Trophoblast cell (in vitro differentiated cells and primary cell): ENCODE measurements at regions not wholly inside any gene's neighbourhood (a gene's known extent, or its start where the extent isn't known, plus 50 kb on each side); places are given as distances from the start of the nearest gene placed in this dataset.

Source experiments
- DNase-seq, 2 donors: peaks; one replicate each; pipeline ENCODE4 v3.0.0-alpha.2; 2016
- H2AFZ ChIP-seq: 2 replicates; pipeline ENCODE4 v1.6.1; 2013; ENCODE audit warnings: low read length, moderate library complexity, mild to moderate bottlenecking; ENCODE audit not compliant: insufficient read depth, poor library complexity
- H2AK5ac ChIP-seq: 2 replicates; pipeline ENCODE4 v1.6.1; 2013; ENCODE audit warnings: mild to moderate bottlenecking, low read length
- H2BK120ac ChIP-seq: 2 replicates; pipeline ENCODE4 v1.6.1; 2013; ENCODE audit warnings: low read length, mild to moderate bottlenecking, moderate library complexity; ENCODE audit not compliant: insufficient read depth, poor library complexity
- H2BK12ac ChIP-seq: 2 replicates; pipeline ENCODE4 v1.6.1; 2013; ENCODE audit warnings: mild to moderate bottlenecking, low read length, moderate library complexity
- H2BK5ac ChIP-seq: 2 replicates; pipeline ENCODE4 v1.6.1; 2013; ENCODE audit warnings: low read length, low read depth, moderate library complexity, mild to moderate bottlenecking; ENCODE audit not compliant: poor library complexity
- H3K14ac ChIP-seq: 2 replicates; pipeline ENCODE4 v1.6.1; 2013; ENCODE audit warnings: mild to moderate bottlenecking, low read length
- H3K18ac ChIP-seq: 2 replicates; pipeline ENCODE4 v1.6.1; 2013; ENCODE audit warnings: mild to moderate bottlenecking, low read length
- H3K23ac ChIP-seq: 2 replicates; pipeline ENCODE4 v1.6.1; 2013; ENCODE audit warnings: low read length
- H3K27ac ChIP-seq: 2 replicates; pipeline ENCODE4 v1.5.1; 2013; ENCODE audit warnings: low read depth, mild to moderate bottlenecking, inconsistent platforms, low read length, moderate library complexity
- H3K27me3 ChIP-seq: 2 replicates; pipeline ENCODE4 v1.6.1; 2013; ENCODE audit warnings: inconsistent platforms, mild to moderate bottlenecking, low read length, moderate library complexity; ENCODE audit not compliant: insufficient read depth
- H3K36me3 ChIP-seq, 2 experiments: 1 replicate in 1 of 2; 2 replicates in 1 of 2; pipeline ENCODE4 v1.6.1; 2013; ENCODE audit warnings: low read length in 2 of 2, mild to moderate bottlenecking in 2 of 2, moderate library complexity in 1 of 2; ENCODE audit not compliant: insufficient read depth in 2 of 2, control insufficient read depth in 1 of 2
- H3K4ac ChIP-seq: 2 replicates; pipeline ENCODE4 v1.6.1; 2013; ENCODE audit warnings: low read depth, mild to moderate bottlenecking, low read length, moderate library complexity
- H3K4me1 ChIP-seq, 2 experiments: 1 replicate in 1 of 2; 2 replicates in 1 of 2; pipeline ENCODE4 v1.6.1; 2013; ENCODE audit warnings: low read length in 2 of 2, mild to moderate bottlenecking in 2 of 2, moderate library complexity in 1 of 2; ENCODE audit not compliant: insufficient read depth in 2 of 2, control insufficient read depth in 1 of 2
- H3K4me2 ChIP-seq: 2 replicates; pipeline ENCODE4 v1.6.1; 2013; ENCODE audit warnings: inconsistent platforms, mild to moderate bottlenecking, low read length, moderate library complexity
- H3K4me3 ChIP-seq: 2 replicates; pipeline ENCODE4 v1.5.1; 2013; ENCODE audit warnings: mild to moderate bottlenecking, low read depth, low read length, inconsistent platforms
- H3K79me1 ChIP-seq: one replicate; pipeline ENCODE4 v1.6.1; 2013; ENCODE audit warnings: low read length
- H3K79me2 ChIP-seq: 2 replicates; pipeline ENCODE4 v1.6.1; 2013; ENCODE audit warnings: low read length, mild to moderate bottlenecking; ENCODE audit not compliant: control insufficient read depth, insufficient read depth, poor library complexity
- H3K9ac ChIP-seq: 2 replicates; pipeline ENCODE4 v1.6.1; 2013; ENCODE audit warnings: mild to moderate bottlenecking, low read length
- H3K9me3 ChIP-seq: 2 replicates; pipeline ENCODE4 v1.6.1; 2013; ENCODE audit warnings: low read depth, mild to moderate bottlenecking, control low read depth, inconsistent platforms, low read length; ENCODE audit not compliant: insufficient read depth
- H4K12ac ChIP-seq: 2 replicates; pipeline ENCODE4 v1.6.1; 2013; ENCODE audit warnings: low read depth, mild to moderate bottlenecking, low read length, moderate library complexity
- H4K8ac ChIP-seq: 2 replicates; pipeline ENCODE4 v1.6.1; 2013; ENCODE audit warnings: low read depth, mild to moderate bottlenecking, low read length, moderate library complexity
- H4K91ac ChIP-seq: one replicate; pipeline ENCODE4 v1.6.1; 2013; ENCODE audit warnings: low read depth, mild to moderate bottlenecking, low read length, moderate library complexity
- WGBS: extraction: QIAGEN DNeasy Blood & Tissue Kit; methylation state at CpG from one replicate; pipeline ENCODE4 v1.1.7; 2013; ENCODE audit warnings: missing lambda C conversion rate; ENCODE audit not compliant: insufficient read length, insufficient coverage; ENCODE audit errors: extremely low coverage; 5-methylcytosine and 5-hydroxymethylcytosine counted together

DNA sequence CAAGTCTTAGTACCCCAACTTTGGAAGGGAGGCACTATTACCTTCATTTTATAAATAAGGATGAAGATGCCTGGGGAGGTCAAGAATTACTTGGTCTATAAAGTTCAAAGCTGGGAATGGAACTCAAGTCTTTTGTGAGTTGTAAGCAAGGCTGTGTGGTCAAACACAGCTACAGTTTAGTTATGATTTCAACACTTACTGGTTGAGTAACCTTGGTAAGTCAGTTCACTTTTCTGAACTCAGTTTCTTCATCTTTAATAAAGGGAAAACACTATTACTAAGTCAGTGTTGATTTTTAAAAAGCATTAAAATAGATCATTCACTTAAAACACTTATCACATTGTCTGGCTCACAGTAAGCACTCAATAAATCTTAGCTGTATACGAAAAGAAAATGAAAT, 200.4 kb upstream of the ADAMTS9 start:
- Histone ChIP-seq H3K4me3 (no peak overlapping the region), H2BK5ac (no peak overlapping the region), H3K18ac (no peak overlapping the region), H4K12ac (no peak overlapping the region), H3K14ac (no peak overlapping the region), H2BK120ac (no peak overlapping the region), H3K27ac (no peak overlapping the region), H3K23ac (no peak overlapping the region), H3K79me1 (no peaks in the 10 kb centered on the region), H3K4ac (no peak overlapping the region), H3K36me3 (no peaks in the 10 kb centered on the region), H3K4me2 (no peak overlapping the region), H3K9ac (no peak overlapping the region), H3K9me3 (no peaks in the 10 kb centered on the region), H2AK5ac (no peak overlapping the region), H2BK12ac (no peak overlapping the region), H3K4me1 (peaks cover 3 to 6% of the 10 kb centered on the region in 2 experiments), H2AFZ (no peak overlapping the region), H4K8ac (no peak overlapping the region), H3K79me2 (no peaks in the 10 kb centered on the region), H4K91ac (no peak overlapping the region), H3K27me3 (no peaks in the 10 kb centered on the region)
- no peak for DNase-seq
- WGBS, result no CpG with 5 or more reads among the region's 1 CpG

DNA sequence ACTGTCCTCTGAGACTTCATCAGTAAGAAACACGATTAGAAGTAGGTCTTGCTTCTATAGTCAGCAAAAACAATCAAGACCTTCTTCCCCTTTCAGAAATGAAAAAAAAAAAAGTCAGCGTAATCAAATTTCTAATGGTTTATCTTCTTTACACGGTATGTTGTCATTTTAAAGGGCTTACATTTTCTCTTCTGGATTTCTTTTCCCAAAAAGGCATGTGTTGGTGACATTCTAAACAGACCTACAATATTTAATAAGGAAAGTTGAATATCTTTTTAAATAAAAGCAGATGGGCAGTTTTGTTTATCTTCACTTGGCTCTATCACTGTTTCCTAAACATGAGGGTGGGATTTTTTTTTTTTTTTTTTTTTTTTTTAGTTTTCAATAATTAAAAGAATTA, 197.3 kb upstream of the ADAMTS9 start:
- Histone ChIP-seq H4K91ac (no peak overlapping the region), H3K23ac (no peak overlapping the region), H2BK12ac (no peak overlapping the region), H3K79me2 (no peaks in the 10 kb centered on the region), H3K4me1 (no peaks in the 10 kb centered on the region), H3K18ac (no peak overlapping the region), H3K4me3 (no peak overlapping the region), H4K12ac (no peak overlapping the region), H3K14ac (no peak overlapping the region), H3K27me3 (no peaks in the 10 kb centered on the region), H3K4me2 (no peak overlapping the region), H2BK5ac (no peak overlapping the region), H3K4ac (no peak overlapping the region), H3K9ac (no peak overlapping the region), H2BK120ac (no peak overlapping the region), H2AFZ (no peak overlapping the region), H2AK5ac (no peak overlapping the region), H4K8ac (no peak overlapping the region), H3K27ac (no peak overlapping the region), H3K79me1 (no peaks in the 10 kb centered on the region), H3K36me3 (peaks cover 0 to 2% of the 10 kb centered on the region in 2 experiments), H3K9me3 (no peaks in the 10 kb centered on the region)
- DNase-seq, result no peak
- no CpG with 5 or more reads among the region's 3 CpGs for WGBS

GRCh38 chr3:64884536-64884935, 196.7 kb upstream of the ADAMTS9 start:
- no peak overlapping the region for H3K23ac ChIP-seq

DNA sequence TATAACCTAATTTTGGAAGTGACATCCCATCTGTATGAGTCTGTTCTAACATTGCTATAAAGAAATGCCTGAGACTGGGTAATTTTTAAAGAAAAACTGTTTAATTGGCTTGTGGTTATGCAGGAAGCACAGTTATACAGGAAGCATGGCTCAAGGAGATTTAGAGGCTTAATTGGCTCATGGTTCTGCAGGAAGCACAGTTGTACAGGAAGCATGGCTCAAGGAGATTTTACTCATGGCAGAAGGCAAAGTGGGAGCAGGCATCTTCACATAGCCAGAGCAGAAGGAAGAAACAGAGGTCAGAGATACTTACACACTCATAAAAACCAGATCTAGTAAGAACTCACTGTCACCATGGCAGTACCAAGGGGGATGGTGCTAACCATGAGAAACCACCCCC, 193.1 kb upstream of the ADAMTS9 start:
- Histone ChIP-seq H2BK120ac (no peak overlapping the region), H3K36me3 (peaks cover 0 to 2% of the 10 kb centered on the region in 2 experiments), H2AFZ (no peak overlapping the region), H3K79me1 (no peaks in the 10 kb centered on the region), H3K4me1 (no peaks in the 10 kb centered on the region), H3K14ac (no peak overlapping the region), H3K4me3 (peak overlapping the region; percentile 4), H2BK5ac (no peak overlapping the region), H4K8ac (no peak overlapping the region), H3K27ac (no peak overlapping the region), H3K4me2 (no peak overlapping the region), H2AK5ac (no peak overlapping the region), H4K12ac (no peak overlapping the region), H4K91ac (no peak overlapping the region), H3K4ac (no peak overlapping the region), H3K27me3 (no peaks in the 10 kb centered on the region), H3K18ac (no peak overlapping the region), H3K9ac (no peak overlapping the region), H3K23ac (no peak overlapping the region), H3K79me2 (no peaks in the 10 kb centered on the region), H3K9me3 (no peaks in the 10 kb centered on the region), H2BK12ac (peak overlapping the region; percentile 8)
- DNase-seq, result no peak

More at GRCh38 chr3:64884536-64884935, 196.7 kb upstream of the ADAMTS9 start:
- DNase-seq, result no peak
- no CpG with 5 or more reads among the region's 3 CpGs for WGBS
- no peak overlapping the region for H3K4me3 ChIP-seq
- H2AK5ac ChIP-seq, result no peak overlapping the region
- no peaks in the 10 kb centered on the region for H3K79me1 ChIP-seq
- no peak overlapping the region for H2AFZ ChIP-seq
- no peak overlapping the region for H3K18ac ChIP-seq
- H3K27me3 ChIP-seq, result no peaks in the 10 kb centered on the region
- H3K36me3 ChIP-seq, result peaks cover 0 to 2% of the 10 kb centered on the region in 2 experiments
- no peaks in the 10 kb centered on the region for H3K9me3 ChIP-seq
- H2BK12ac ChIP-seq, result no peak overlapping the region
- H4K8ac ChIP-seq, result no peak overlapping the region
- no peaks in the 10 kb centered on the region for H3K4me1 ChIP-seq
- H3K27ac ChIP-seq, result no peak overlapping the region
- H4K12ac ChIP-seq, result no peak overlapping the region
- no peak overlapping the region for H2BK120ac ChIP-seq
- no peaks in the 10 kb centered on the region for H3K79me2 ChIP-seq
- H3K14ac ChIP-seq, result no peak overlapping the region
- no peak overlapping the region for H3K4me2 ChIP-seq
- H3K9ac ChIP-seq, result no peak overlapping the region
- no peak overlapping the region for H2BK5ac ChIP-seq
- H3K4ac ChIP-seq, result no peak overlapping the region
- H4K91ac ChIP-seq, result no peak overlapping the region
